Islet of Langerhans (tissue), 1 donor: ENCODE measurements at regions not wholly inside any gene's neighbourhood (a gene's known extent, or its start where the extent isn't known, plus 50 kb on each side); places are given as distances from the start of the nearest gene placed in this dataset.
"Not testable (repeated sequence)": the region's sequence is repeated elsewhere in the genome, so short reads cannot be mapped to it uniquely, and the experiment has no call there.

Source experiments
- FAIRE-seq: peaks from one replicate; lab custom pipeline; 2011; peaks lifted over from hg19 to GRCh38; lab: Jason Lieb, UNC

DNA sequence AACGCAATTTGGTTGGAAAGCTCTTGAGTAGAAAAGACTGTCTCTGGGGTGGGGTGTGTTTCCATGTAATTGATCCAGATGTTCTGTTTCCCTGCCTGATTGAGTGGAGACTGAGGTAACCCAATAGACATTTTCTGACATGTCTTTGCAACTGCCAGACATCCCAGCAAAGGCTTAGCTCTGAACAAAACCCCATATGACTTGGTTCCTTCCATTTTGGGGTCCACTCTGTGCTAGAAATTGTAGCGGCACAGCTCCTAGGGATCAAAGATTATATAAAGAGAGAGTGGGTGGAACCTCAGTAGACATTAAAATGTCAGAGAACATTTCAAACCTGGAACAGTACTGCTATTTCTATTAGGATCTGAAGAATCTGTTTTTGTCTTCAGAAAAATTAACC, 189.3 kb downstream of the EDN1 start:
- no peak for FAIRE-seq

- no peak for FAIRE-seq
These were observed 189.7 kb downstream of the EDN1 start for GRCh38 chr6:12479881-12480280.

DNA sequence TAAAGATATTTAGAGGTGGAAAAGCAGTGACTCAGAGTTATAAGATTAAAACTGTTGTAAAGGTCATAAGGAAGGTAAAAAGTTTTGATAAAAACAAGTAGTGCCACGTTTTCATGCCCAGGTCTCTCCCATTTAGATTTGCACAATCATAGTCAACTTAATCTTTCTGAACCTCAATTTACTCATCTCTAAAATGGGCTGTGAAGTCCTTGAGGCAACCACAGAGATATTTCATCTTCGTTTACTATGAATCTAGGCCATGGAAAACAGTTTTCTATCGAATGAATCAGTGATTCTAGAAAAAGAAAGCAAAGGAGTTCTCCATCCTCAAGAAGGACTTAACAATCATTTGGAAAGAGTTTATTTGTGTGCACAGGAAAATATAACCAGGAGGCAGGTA, 190.2 kb downstream of the EDN1 start:
- no peak for FAIRE-seq

- FAIRE-seq: no peak
These were observed 191.1 kb downstream of the EDN1 start for GRCh38 chr6:12481292-12481691.

DNA sequence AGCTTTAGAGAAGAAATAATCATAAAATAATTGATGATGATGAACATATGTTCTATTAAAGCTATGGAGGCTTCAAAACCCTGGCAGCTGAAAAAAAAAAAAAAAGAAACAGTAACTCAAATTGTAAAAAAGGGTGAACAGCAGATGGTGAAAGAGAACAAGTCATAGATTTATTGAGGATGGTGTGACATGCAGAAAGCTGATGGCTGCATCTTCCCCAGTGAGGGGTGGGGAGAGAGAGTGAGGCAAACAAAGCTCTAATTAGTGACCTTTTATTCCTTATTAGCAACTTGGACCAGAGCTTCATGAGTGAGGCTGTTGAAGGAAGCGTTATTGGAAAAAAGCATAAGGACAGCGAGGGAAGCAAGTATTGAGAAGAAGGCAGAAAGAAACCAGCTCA, 191.7 kb downstream of the EDN1 start:
- FAIRE-seq: no peak

- no peak for FAIRE-seq
These were observed 192.5 kb downstream of the EDN1 start for GRCh38 chr6:12482386-12483375.

GRCh38 chr6:12483712-12484111, 193.6 kb downstream of the EDN1 start:
- no peak for FAIRE-seq

DNA sequence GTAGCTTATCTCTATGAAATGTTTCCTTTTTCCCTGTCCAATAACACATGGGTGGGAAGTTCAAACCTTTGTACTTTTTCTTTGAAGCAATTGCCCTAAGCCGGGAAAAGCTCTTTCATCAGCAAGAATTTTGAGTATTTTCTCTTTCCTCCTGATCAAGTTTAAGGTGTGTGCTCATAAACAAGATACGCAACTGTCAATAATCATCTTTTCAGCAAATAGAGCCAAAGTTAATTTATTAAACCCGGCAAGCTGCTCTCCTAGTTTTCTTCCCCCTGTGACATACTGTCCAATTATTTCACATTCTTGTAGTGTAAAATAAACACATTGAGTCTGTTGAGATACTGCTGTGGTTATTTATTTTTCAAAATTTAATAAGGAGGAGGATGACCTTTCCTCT, 194.4 kb downstream of the EDN1 start:
- no peak for FAIRE-seq

GRCh38 chr6:12485226-12485764, 195.1 kb downstream of the EDN1 start:
- FAIRE-seq: no peak

GRCh38 chr6:12485837-12486236, 195.7 kb downstream of the EDN1 start:
- no peak for FAIRE-seq

GRCh38 chr6:12490351-12490903, 200.3 kb downstream of the EDN1 start:
- no peak for FAIRE-seq

- FAIRE-seq: no peak
These were observed 200.9 kb downstream of the EDN1 start for GRCh38 chr6:12490904-12491571.

DNA sequence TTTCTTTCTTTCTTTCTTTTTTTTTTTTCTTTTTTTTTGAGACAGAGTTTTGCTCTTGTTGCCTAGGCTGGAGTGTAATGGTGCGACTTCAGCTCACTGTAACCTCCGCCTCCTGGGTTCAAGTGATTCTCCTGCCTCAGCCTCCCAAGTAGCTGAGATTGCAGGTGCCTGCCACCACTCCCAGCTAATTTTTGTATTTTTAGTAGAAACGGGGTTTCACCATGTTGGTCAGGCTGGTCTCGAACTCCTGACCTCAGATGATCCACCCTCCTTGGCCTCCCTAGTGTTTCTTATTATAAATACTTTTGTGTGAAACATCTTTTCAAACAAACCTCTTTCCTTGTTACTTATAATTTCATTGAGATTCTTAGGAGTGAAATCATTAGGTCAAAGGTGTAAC, 202.8 kb downstream of the EDN1 start:
- FAIRE-seq: not testable (repeated sequence)

DNA sequence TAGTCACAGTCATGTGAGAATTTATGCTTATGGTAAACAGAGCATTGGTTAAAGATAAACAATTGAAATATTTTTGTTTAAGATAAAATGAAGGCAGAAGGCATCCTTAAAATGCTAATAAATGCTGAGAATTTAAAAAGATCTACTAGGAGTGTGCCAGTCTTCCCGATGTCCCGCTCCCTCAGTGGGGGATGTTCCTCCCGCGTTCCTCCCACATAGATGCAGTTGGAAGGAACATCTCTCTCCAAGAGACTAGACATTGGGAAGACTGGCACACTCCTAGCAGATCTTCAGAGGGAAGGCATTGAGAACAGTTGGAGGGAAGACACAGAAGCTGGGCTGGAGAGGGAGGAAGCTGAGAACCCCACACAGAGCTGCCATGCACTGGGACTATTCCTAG, 203.3 kb downstream of the EDN1 start:
- no peak for FAIRE-seq

- FAIRE-seq: no peak
These were observed 204.0 kb downstream of the EDN1 start for GRCh38 chr6:12494161-12494560.

DNA sequence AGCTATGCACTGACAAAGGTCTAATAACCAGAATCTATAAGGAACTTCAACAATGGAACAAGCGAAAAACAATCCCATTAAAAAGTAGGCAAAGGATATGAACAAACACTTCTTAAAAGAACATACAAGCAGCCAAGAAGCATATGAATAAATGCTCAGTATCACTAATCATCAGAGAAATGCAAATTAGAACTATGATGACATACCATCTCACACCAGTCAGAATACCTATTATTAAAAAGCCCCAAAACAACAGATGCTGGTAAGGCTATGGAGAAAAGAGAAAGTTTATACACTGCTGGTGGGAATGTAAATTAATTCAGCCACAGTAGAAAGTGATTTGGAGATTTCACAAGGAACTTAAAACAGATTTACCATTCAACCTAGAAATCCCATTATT, 211.8 kb downstream of the EDN1 start:
- no peak for FAIRE-seq

DNA sequence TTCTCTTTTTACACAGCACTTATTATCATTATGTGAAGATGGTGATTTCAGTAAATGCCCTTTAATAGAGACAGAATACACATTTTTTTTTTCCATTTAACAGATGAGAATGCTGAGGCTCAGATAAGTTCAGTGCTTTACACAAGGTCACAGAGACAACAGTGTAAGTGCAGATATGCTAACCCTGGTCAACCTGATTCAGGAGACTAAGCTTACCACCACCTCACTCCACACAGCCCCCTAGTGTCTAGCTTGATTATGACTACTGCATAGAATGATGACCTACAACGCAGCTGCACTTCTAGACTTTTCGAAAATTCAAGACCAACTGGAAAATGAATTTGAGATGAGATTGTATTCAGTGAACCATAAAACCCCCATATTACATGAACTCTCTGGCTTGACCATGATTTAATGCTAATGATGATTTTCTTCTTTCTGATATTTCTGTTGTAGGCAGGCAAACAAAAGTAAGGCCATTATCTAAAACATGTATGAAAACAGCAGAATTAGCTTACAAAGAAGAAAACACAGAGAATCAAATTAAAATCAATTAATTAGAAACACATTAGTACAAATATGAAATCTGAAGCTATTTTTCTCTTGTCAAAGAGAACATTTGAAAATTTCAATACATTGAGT, 212.1 kb upstream of the PHACTR1 start:
- no peak for FAIRE-seq

DNA sequence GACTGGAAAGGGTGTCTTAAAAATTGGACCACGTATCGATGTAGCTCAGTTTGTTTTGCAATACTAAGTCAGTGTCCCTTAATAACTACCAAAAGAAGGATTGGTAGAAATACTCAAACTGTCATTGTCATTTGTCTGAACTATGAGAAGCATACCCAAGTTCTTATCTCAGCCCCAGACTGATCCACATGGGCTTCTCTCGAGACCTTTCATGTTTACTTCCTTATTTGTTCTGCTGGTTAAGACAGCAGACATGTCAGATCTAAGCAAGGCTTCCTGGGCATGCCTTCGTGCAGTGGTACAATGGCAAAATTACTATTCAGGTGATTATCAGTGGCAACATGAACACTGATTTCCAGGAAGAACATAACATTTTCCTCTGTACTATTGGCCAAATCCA, 211.1 kb upstream of the PHACTR1 start:
- no peak for FAIRE-seq

DNA sequence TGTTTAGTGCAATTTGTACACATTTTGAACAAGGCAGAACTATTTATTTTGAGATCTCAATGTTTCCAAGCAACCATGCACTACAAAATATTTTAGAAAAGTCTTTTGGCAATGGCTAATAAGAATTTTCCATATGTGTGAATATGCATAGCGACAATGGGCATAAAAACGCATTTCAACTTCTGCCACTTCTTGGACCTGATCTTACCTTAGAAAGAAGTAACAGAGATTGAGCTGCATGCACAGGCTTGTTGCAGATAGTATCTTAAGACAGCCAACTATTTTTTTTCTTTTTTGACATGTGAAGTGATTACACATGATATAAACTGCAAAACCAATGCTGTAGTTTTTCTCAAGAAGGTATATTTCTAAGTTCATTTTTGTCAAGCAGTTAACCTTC, 210.4 kb upstream of the PHACTR1 start:
- FAIRE-seq: no peak

DNA sequence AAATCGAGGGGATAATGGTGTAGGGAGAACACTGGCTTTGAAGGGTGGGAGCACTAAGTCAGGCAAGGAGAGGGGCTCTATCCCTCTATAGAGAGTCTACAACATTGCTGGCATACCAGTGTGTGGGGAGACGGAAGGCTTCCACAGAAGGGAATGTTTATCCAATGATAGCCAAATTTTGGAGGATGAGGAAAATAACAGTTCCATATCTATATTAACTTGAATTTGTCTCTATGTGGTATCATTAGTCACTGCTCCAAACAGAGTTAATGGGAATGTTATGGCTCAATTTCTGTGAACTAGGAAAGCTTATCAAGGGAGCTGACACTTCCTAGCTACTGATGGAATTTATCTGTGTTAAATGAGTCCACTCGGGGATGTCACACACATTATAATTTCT, 208.9 kb upstream of the PHACTR1 start:
- no peak for FAIRE-seq

- no peak for FAIRE-seq
These were observed 208.0 kb upstream of the PHACTR1 start for GRCh38 chr6:12508553-12508952.

GRCh38 chr6:12509060-12509459, 207.5 kb upstream of the PHACTR1 start:
- no peak for FAIRE-seq

GRCh38 chr6:12516070-12516469, 200.5 kb upstream of the PHACTR1 start:
- FAIRE-seq: no peak
